Common myeloid progenitor, CD34-positive (primary cell): ENCODE measurements at regions not wholly inside any gene's neighbourhood (a gene's known extent, or its start where the extent isn't known, plus 50 kb on each side); places are given as distances from the start of the nearest gene placed in this dataset.

ENCODE experiments used
- CTCF ChIA-PET: fragments of 350-600 bp; sonication (Branson Sonifier 250); formaldehyde crosslinking; loops from one replicate; lab custom pipeline; 2021; ENCODE audit warnings: antibody characterized with exemption; lab: Charles Lee
- POLR2A ChIA-PET: fragments of 350-600 bp; sonication (Branson Sonifier 250); formaldehyde crosslinking; loops from one replicate; lab custom pipeline; 2021; ENCODE audit warnings: antibody characterized with exemption; lab: Charles Lee
- DNase-seq, 3 donors: peaks; one replicate each; pipeline versions ENCODE4 v3.0.0 to v3.0.0-alpha.2; 2013
- H3K27ac ChIP-seq, 2 experiments: 1 replicate in 1 of 2; 2 replicates in 1 of 2; pipeline ENCODE4 v1.7.0; 2013; ENCODE audit warnings: inconsistent platforms in 2 of 2, low read length in 2 of 2, mild to moderate bottlenecking in 2 of 2, low read depth in 1 of 2, moderate library complexity in 1 of 2; ENCODE audit not compliant: severe bottlenecking in 2 of 2, insufficient read depth in 1 of 2, poor library complexity in 1 of 2
- H3K27me3 ChIP-seq, 5 experiments: replicated peaks in 2 of 5; 1 replicate in 3 of 5; 2 replicates in 2 of 5; pipeline versions ENCODE4 v1.6.1 to v1.7.0; 2013; ENCODE audit warnings: low read length in 4 of 5, mild to moderate bottlenecking in 2 of 5, moderate library complexity in 2 of 5, inconsistent platforms in 1 of 5; ENCODE audit not compliant: insufficient read depth in 5 of 5, control insufficient read depth in 4 of 5
- H3K36me3 ChIP-seq, 4 experiments: 1 replicate in 2 of 4; 2 replicates in 2 of 4; pipeline versions ENCODE4 v1.6.1 to v1.7.0; 2013; ENCODE audit warnings: low read length in 3 of 4, control low read depth in 1 of 4, mild to moderate bottlenecking in 1 of 4; ENCODE audit not compliant: control insufficient read depth in 4 of 4, insufficient read depth in 4 of 4
- H3K4me1 ChIP-seq, 4 experiments: 1 replicate in 3 of 4; 2 replicates in 1 of 4; pipeline versions ENCODE4 v1.6.1 to v1.7.1; 2013; ENCODE audit warnings: low read length in 3 of 4, mild to moderate bottlenecking in 3 of 4, control low read depth in 1 of 4, inconsistent platforms in 1 of 4, moderate library complexity in 1 of 4; ENCODE audit not compliant: control insufficient read depth in 4 of 4, insufficient read depth in 4 of 4; ENCODE audit errors: control extremely low read depth in 1 of 4
- H3K4me3 ChIP-seq, 7 experiments: 1 replicate in 4 of 7; 2 replicates in 3 of 7; pipeline versions ENCODE4 v1.5.1 to v1.7.0; 2013; ENCODE audit warnings: mild to moderate bottlenecking in 7 of 7, low read length in 6 of 7, moderate library complexity in 6 of 7, inconsistent platforms in 2 of 7, low read depth in 2 of 7, control low read depth in 1 of 7; ENCODE audit not compliant: insufficient read depth in 4 of 7, control insufficient read depth in 1 of 7; ENCODE audit errors: extremely low read depth in 1 of 7
- H3K9me3 ChIP-seq, 5 experiments: 1 replicate in 4 of 5; 2 replicates in 1 of 5; pipeline versions ENCODE4 v1.6.1 to v1.7.1; 2013; ENCODE audit warnings: low read length in 4 of 5, mild to moderate bottlenecking in 2 of 5, inconsistent platforms in 1 of 5, low read depth in 1 of 5, moderate library complexity in 1 of 5; ENCODE audit not compliant: control insufficient read depth in 4 of 5, insufficient read depth in 2 of 5; ENCODE audit errors: control extremely low read depth in 1 of 5
- WGBS: methylation state at CpG from one replicate; pipeline ENCODE4 v1.1.5; 2013; ENCODE audit not compliant: insufficient coverage; 5-methylcytosine and 5-hydroxymethylcytosine counted together

- Histone ChIP-seq H3K27me3 (no peaks in the 10 kb centered on the region), H3K36me3 (no peaks in the 10 kb centered on the region), H3K27ac (no peak overlapping the region), H3K9me3 (no peaks in the 10 kb centered on the region), H3K4me3 (no peak overlapping the region), H3K4me1 (no peaks in the 10 kb centered on the region)
- no peak for DNase-seq
- 86% methylated on average over 1 of the region's 4 CpGs for WGBS
- ChIA-PET POLR2A (no interaction called here), CTCF (no interaction called here)
Observed at GRCh38 chr15:96747291-96747690, 416.8 kb downstream of the NR2F2 start.

DNA sequence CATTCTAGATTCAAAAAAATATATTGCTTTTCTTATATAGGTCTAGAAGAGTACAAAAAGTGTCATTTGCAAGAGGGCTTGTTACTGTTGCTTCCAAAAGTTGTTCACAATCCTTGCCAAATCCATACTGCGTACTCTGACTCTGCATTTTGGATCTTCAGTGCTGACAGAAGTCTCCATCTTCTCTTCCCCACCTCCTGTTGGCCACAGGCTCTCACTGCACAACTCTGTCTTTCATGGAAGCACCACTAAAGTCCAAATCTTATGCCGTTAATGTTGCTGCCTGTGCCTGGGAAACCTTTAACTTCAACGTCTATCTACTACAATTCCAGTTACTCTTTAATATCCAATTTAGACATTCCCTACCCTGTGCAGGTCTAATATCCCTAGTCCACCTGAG is 419.9 kb downstream of the NR2F2 start:
- Histone ChIP-seq H3K9me3 (no peaks in the 10 kb centered on the region), H3K4me1 (no peaks in the 10 kb centered on the region), H3K36me3 (no peaks in the 10 kb centered on the region), H3K27me3 (no peaks in the 10 kb centered on the region), H3K27ac (no peak overlapping the region), H3K4me3 (no peak overlapping the region)
- POLR2A ChIA-PET = no interaction called here
- WGBS = 98% methylated on average over 3 of the region's 3 CpGs
- DNase-seq = no peak
- CTCF ChIA-PET = no interaction called here

DNA sequence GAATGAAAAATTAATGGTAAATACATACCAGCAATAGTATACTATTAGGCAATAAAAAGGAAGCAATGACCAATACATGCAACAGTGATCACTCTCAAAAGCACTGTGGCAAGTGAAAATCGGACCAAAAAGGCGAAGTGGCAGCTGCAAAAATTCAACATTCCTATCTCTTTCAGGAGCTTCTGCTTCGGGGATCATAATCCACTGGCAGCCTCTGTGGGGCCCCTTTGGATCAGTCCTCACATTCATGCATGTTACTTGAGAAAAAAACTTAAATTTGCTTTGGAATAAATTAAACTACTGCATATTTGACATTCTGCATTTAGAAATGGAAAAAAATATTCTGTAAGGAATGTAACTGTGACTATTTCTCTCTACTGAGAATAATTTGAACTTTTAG is 425.6 kb downstream of the NR2F2 start:
- DNase-seq = no peak
- Histone ChIP-seq H3K36me3 (no peaks in the 10 kb centered on the region), H3K27me3 (no peaks in the 10 kb centered on the region), H3K4me1 (no peaks in the 10 kb centered on the region), H3K27ac (no peak overlapping the region), H3K9me3 (no peaks in the 10 kb centered on the region), H3K4me3 (no peak overlapping the region)
- 90% methylated on average over 3 of the region's 3 CpGs for WGBS
- ChIA-PET POLR2A (no interaction called here), CTCF (no interaction called here)

- 100% methylated on average over 2 of the region's 15 CpGs for WGBS
- Histone ChIP-seq H3K4me3 (no peak overlapping the region), H3K9me3 (no peaks in the 10 kb centered on the region), H3K36me3 (no peaks in the 10 kb centered on the region), H3K27me3 (no peaks in the 10 kb centered on the region), H3K4me1 (no peaks in the 10 kb centered on the region), H3K27ac (no peak overlapping the region)
- DNase-seq = no peak
- CTCF ChIA-PET = no interaction called here
- POLR2A ChIA-PET = no interaction called here
Observed at GRCh38 chr15:96756656-96757055, 426.2 kb downstream of the NR2F2 start.

DNA sequence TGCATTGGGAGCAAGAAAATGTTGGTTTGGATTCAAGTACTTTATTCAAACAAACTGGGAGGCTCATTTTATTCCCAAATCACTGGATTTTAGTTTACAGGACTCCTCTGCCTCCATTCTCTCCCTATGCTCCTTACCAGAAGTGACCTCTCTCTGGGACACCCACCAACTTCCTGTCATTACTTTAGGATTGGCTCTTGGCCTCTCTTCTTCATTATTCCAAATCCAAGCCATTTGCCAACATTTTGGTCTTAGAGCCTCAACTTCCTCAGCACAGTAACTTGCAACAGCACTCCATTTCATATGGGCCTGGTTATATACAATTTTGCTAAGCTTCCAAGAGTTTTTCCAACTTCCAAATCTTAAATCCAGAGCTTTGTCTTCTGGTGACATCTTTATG is 432.1 kb downstream of the NR2F2 start:
- Histone ChIP-seq H3K27ac (no peak overlapping the region), H3K36me3 (no peaks in the 10 kb centered on the region), H3K4me1 (no peaks in the 10 kb centered on the region), H3K9me3 (no peaks in the 10 kb centered on the region), H3K27me3 (peaks cover 0 to 3% (median 0%) of the 10 kb centered on the region in 5 experiments), H3K4me3 (no peak overlapping the region)
- ChIA-PET CTCF (no interaction called here), POLR2A (no interaction called here)
- no peak for DNase-seq

DNA sequence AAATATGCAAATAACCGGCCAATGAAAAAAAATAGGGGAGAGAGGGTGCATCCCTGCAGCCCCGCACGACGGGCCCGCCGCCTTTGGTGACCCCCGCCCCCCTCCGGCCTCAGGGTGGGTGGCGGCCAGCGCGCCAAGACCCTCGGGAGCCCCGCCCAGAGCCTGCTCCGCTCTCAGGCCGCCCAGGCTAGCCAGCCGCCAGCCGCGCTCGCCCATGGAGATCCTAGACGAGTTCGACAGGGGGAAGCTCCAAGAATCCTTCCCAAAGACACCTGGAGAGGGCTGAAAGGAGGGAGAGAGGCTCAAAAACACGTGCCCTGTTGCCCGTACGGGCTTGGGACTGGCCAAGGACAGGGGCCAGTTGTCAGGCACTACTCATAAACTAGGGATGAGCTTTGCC is 434.0 kb downstream of the NR2F2 start:
- CTCF ChIA-PET = no interaction called here
- no peak for DNase-seq
- WGBS = 94% methylated on average over 16 of the region's 24 CpGs
- POLR2A ChIA-PET = no interaction called here
- no peak overlapping the region for H3K4me3 ChIP-seq
- no peaks in the 10 kb centered on the region for H3K4me1 ChIP-seq
- no peaks in the 10 kb centered on the region for H3K36me3 ChIP-seq
- H3K9me3 ChIP-seq = no peaks in the 10 kb centered on the region
- H3K27ac ChIP-seq = no peak overlapping the region
- H3K27me3 ChIP-seq = peaks cover 0 to 3% (median 0%) of the 10 kb centered on the region in 5 experiments

DNA sequence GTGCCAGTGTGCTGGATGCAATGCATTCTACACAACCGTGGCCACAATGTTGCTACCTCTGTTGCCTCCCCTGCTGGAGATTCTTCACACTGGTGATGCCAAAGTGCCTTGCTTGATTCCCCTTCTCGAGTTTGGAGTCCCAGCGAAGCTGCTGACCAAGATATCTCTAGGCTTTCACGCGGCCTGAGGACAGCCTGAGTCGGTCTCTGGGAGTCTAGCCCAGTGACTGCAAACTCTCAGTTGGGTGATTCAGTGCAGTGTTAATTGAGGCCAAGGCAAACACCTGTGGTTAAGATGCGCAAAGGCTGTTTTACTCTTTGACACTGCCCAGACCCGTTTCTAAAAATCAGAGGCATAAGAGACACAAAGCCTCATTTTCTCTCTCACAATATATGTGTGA is 434.4 kb downstream of the NR2F2 start:
- no peaks in the 10 kb centered on the region for H3K9me3 ChIP-seq
- peaks cover 0 to 3% (median 0%) of the 10 kb centered on the region in 5 experiments for H3K27me3 ChIP-seq
- 95% methylated on average over 6 of the region's 8 CpGs for WGBS
- no peaks in the 10 kb centered on the region for H3K4me1 ChIP-seq
- H3K36me3 ChIP-seq = no peaks in the 10 kb centered on the region
- ChIA-PET POLR2A (no interaction called here), CTCF (no interaction called here)
- DNase-seq = no peak
- no peak overlapping the region for H3K27ac ChIP-seq
- no peak overlapping the region for H3K4me3 ChIP-seq
